SU-DHL-6 (cell line): ENCODE measurements at regions not wholly inside any gene's neighbourhood (a gene's known extent, or its start where the extent isn't known, plus 50 kb on each side); places are given as distances from the start of the nearest gene placed in this dataset.

Experiments
- H2AFZ ChIP-seq: fragments of 200-600 bp; sonication (generic); 2 replicates; pipeline ENCODE4 v1.6.1; 2014; ENCODE audit warnings: low read depth, mild to moderate bottlenecking, moderate library complexity, mixed read lengths, antibody characterized with exemption, low read length; ENCODE audit not compliant: severe bottlenecking
- H3F3A ChIP-seq: fragments of 200-600 bp; shearing (Covaris generic); 2 replicates; pipeline ENCODE4 v1.6.0; 2016; ENCODE audit warnings: antibody characterized with exemption, mild to moderate bottlenecking; ENCODE audit not compliant: insufficient read depth
- H3K27ac ChIP-seq: fragments of 200-600 bp; sonication (generic); 2 replicates; pipeline ENCODE4 v1.5.1; 2016; ENCODE audit warnings: low read depth, mild to moderate bottlenecking, low read length, moderate library complexity, mixed read lengths
- H3K27me3 ChIP-seq: fragments of 200-600 bp; sonication (generic), shearing (Covaris generic); 2 replicates; pipeline ENCODE4 v1.6.0; 2014; ENCODE audit warnings: mild to moderate bottlenecking, low read length
- H3K36me3 ChIP-seq: fragments of 200-600 bp; sonication (generic); 2 replicates; pipeline ENCODE4 v1.6.1; 2014; ENCODE audit warnings: mild to moderate bottlenecking, low read length, mixed read lengths
- H3K4me2 ChIP-seq: fragments of 300-600, 200-600 bp; shearing (Covaris generic), sonication (generic); 2 replicates; pipeline ENCODE4 v1.6.0; 2014; ENCODE audit warnings: low read length, low read depth, mild to moderate bottlenecking; ENCODE audit not compliant: poor library complexity, severe bottlenecking
- H3K4me3 ChIP-seq: fragments of 200-600 bp; sonication (generic); 2 replicates; pipeline ENCODE4 v1.5.1; 2014; ENCODE audit warnings: antibody characterized with exemption, low read length, mild to moderate bottlenecking, mixed read lengths; ENCODE audit not compliant: insufficient read depth, poor library complexity, severe bottlenecking
- H3K79me2 ChIP-seq: fragments of 200-600 bp; sonication (generic); 2 replicates; pipeline ENCODE4 v1.6.1; 2014; ENCODE audit warnings: mild to moderate bottlenecking, low read length, moderate library complexity; ENCODE audit not compliant: insufficient read depth
- H3K9ac ChIP-seq: fragments of 200-600 bp; sonication (generic); 2 replicates; pipeline ENCODE4 v1.7.0; 2014; ENCODE audit warnings: mild to moderate bottlenecking, low read length
- H3K9me2 ChIP-seq: fragments of 200-600 bp; sonication (generic); replicated peaks from 2 replicates; pipeline ENCODE4 v1.6.1; 2014; ENCODE audit warnings: low read length; ENCODE audit not compliant: insufficient read depth
- H3K9me3 ChIP-seq: fragments of 200-600 bp; sonication (generic); 2 replicates; pipeline ENCODE4 v1.6.1; 2014; ENCODE audit warnings: low read length, mixed read lengths; ENCODE audit not compliant: insufficient read depth
- H4K20me1 ChIP-seq: fragments of 200-600 bp; sonication (generic); 2 replicates; pipeline ENCODE4 v1.6.1; 2014; ENCODE audit warnings: low read depth, mild to moderate bottlenecking, antibody characterized with exemption, low read length, moderate library complexity, mixed read lengths
- CTCF ChIP-seq: fragments of 200-600 bp; sonication (generic); IDR thresholded peaks from one replicate; pipeline ENCODE4 v1.5.1; 2017; ENCODE audit warnings: antibody characterized with exemption, mild to moderate bottlenecking, low read length, moderate library complexity; ENCODE audit not compliant: insufficient read depth, poor library complexity, severe bottlenecking
- EZH2phosphoT487 ChIP-seq: fragments of 200-600 bp; sonication (generic), shearing (Covaris generic); conservative IDR thresholded peaks from 2 replicates; pipeline ENCODE4 v1.6.1; 2018; ENCODE audit warnings: mild to moderate bottlenecking, antibody characterized with exemption, low read length, moderate library complexity, mixed read lengths

- Histone ChIP-seq H3K9me3 (no peaks in the 10 kb centered on the region), H3K27me3 (no peaks in the 10 kb centered on the region), H3K9me2 (no peaks in the 10 kb centered on the region), H3K4me3 (no peak overlapping the region), H3K9ac (no peak overlapping the region), H2AFZ (no peak overlapping the region), H3K4me2 (no peak overlapping the region), H3K79me2 (no peaks in the 10 kb centered on the region), H3K36me3 (no peaks in the 10 kb centered on the region), H3F3A (no peaks in the 10 kb centered on the region), H4K20me1 (no peaks in the 10 kb centered on the region), H3K27ac (no peak overlapping the region)
- TF ChIP-seq CTCF (no peak), EZH2phosphoT487 (no peak)
Observed at GRCh38 chr3:193816656-193817311, 223.8 kb downstream of the OPA1 start.

GRCh38 chr3:193819117-193820010 lies 226.4 kb downstream of the OPA1 start:
- Histone ChIP-seq H3K9me3 (no peaks in the 10 kb centered on the region), H2AFZ (no peak overlapping the region), H3K27me3 (no peaks in the 10 kb centered on the region), H3K4me2 (no peak overlapping the region), H3K9me2 (no peaks in the 10 kb centered on the region), H4K20me1 (no peaks in the 10 kb centered on the region), H3K4me3 (no peak overlapping the region), H3K9ac (no peak overlapping the region), H3F3A (no peaks in the 10 kb centered on the region), H3K79me2 (no peaks in the 10 kb centered on the region), H3K27ac (no peak overlapping the region), H3K36me3 (no peaks in the 10 kb centered on the region)
- TF ChIP-seq CTCF (no peak), EZH2phosphoT487 (no peak)

- H3K27ac ChIP-seq: no peak overlapping the region
- H3K9ac ChIP-seq: no peak overlapping the region
- H3K9me2 ChIP-seq: no peaks in the 10 kb centered on the region
- no peak overlapping the region for H2AFZ ChIP-seq
- no peaks in the 10 kb centered on the region for H3K36me3 ChIP-seq
- H3F3A ChIP-seq: no peaks in the 10 kb centered on the region
- H3K79me2 ChIP-seq: no peaks in the 10 kb centered on the region
- no peaks in the 10 kb centered on the region for H4K20me1 ChIP-seq
- TF ChIP-seq CTCF: no peak
- no peak for TF ChIP-seq EZH2phosphoT487
- no peak overlapping the region for H3K4me2 ChIP-seq
- H3K4me3 ChIP-seq: no peak overlapping the region
- H3K27me3 ChIP-seq: no peaks in the 10 kb centered on the region
- H3K9me3 ChIP-seq: no peaks in the 10 kb centered on the region
Observed at GRCh38 chr3:193821151-193821668, 228.2 kb downstream of the OPA1 start.
